BJ (cell line): ENCODE measurements at regions not wholly inside any gene's neighbourhood (a gene's known extent, or its start where the extent isn't known, plus 50 kb on each side); places are given as distances from the start of the nearest gene placed in this dataset.
A peak's percentile ranks its signal among the peaks of the same experiment; 100 is the strongest.
"Not testable (repeated sequence)": the region's sequence is repeated elsewhere in the genome, so short reads cannot be mapped to it uniquely, and the experiment has no call there.

Experiments used
- CTCF ChIA-PET: fragments of 350-600 bp; formaldehyde crosslinking; extraction: SDS; loops from one replicate; lab custom pipeline; 2021; ENCODE audit warnings: antibody characterized with exemption, inconsistent platforms; lab: Yijun Ruan, JAX
- POLR2A ChIA-PET: fragments of 300-600 bp; sonication (Branson Sonifier 250); formaldehyde crosslinking; extraction: SDS; loops from one replicate; lab custom pipeline; 2021; ENCODE audit warnings: antibody characterized with exemption; lab: Charles Lee
- DNase-seq: peaks from one replicate; pipeline ENCODE4 v3.0.0-alpha.2; 2011; ENCODE audit warnings: low read depth
- H3K27me3 ChIP-seq: 2 replicates; pipeline ENCODE4 v1.6.0; 2011; ENCODE audit warnings: low read length; ENCODE audit not compliant: control insufficient read depth, insufficient read depth
- H3K36me3 ChIP-seq: 2 replicates; pipeline ENCODE4 v1.5.1; 2011; ENCODE audit warnings: low read length; ENCODE audit not compliant: control insufficient read depth, insufficient read depth
- H3K4me3 ChIP-seq: 2 replicates; pipeline ENCODE4 v1.5.1; 2011; ENCODE audit warnings: low read depth, mild to moderate bottlenecking, control low read depth, low read length
- TF ChIP-seq, protein P1 (sequence below): IDR thresholded peaks from 2 replicates; pipeline ENCODE4 v1.5.1; 2011; ENCODE audit warnings: low read depth, mild to moderate bottlenecking, control low read depth, inconsistent platforms, low read length, moderate library complexity; ENCODE audit not compliant: insufficient read depth

DNA sequence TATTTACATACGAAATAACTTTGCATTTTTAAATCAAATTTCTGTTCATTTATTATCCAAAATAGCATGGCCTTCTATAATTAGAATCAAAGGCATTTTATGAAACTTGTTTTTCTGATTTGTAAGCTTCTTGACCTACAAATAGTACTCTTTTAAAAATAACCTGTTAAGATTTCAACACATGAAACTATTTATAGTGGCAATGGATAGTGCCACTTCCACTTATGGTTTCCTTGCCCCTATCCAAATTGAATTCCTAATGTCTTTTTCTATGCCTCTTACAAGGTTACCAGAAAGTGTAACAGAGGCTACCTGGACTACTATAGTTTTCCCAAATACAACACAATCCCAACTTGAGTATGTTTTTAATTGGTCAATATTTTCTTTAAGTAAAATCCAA is 263.5 kb downstream of the SEMA3D start:
- no peaks in the 10 kb centered on the region for H3K36me3 ChIP-seq
- DNase-seq = no peak
- CTCF ChIA-PET = no interaction called here
- POLR2A ChIA-PET = no interaction called here
- H3K27me3 ChIP-seq = no peaks in the 10 kb centered on the region
- TF ChIP-seq, protein P1, sequence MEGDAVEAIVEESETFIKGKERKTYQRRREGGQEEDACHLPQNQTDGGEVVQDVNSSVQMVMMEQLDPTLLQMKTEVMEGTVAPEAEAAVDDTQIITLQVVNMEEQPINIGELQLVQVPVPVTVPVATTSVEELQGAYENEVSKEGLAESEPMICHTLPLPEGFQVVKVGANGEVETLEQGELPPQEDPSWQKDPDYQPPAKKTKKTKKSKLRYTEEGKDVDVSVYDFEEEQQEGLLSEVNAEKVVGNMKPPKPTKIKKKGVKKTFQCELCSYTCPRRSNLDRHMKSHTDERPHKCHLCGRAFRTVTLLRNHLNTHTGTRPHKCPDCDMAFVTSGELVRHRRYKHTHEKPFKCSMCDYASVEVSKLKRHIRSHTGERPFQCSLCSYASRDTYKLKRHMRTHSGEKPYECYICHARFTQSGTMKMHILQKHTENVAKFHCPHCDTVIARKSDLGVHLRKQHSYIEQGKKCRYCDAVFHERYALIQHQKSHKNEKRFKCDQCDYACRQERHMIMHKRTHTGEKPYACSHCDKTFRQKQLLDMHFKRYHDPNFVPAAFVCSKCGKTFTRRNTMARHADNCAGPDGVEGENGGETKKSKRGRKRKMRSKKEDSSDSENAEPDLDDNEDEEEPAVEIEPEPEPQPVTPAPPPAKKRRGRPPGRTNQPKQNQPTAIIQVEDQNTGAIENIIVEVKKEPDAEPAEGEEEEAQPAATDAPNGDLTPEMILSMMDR = no peak
- H3K4me3 ChIP-seq = no peak overlapping the region

DNA sequence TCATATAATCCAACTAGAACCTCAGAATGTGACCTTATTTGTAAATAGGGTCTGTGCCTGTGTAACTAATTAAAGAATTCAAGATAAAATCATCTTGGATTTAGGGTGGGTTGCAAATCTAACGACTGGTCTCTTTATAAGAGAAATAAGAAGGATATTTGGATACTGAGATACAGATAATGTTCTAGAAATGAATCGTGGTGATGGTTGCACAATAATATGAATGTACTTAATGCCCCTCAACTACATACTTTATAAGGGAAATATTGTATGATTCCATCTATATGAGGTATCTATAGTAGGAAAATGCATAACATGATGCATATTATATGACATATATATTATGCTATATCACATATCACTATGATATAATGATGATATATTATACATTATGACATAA is 265.7 kb downstream of the SEMA3D start:
- no peak for DNase-seq
- ChIA-PET CTCF (no interaction called here), POLR2A (no interaction called here)
- Histone ChIP-seq H3K27me3 (no peaks in the 10 kb centered on the region), H3K36me3 (no peaks in the 10 kb centered on the region), H3K4me3 (no peak overlapping the region)
- TF ChIP-seq, protein P1 = no peak

DNA sequence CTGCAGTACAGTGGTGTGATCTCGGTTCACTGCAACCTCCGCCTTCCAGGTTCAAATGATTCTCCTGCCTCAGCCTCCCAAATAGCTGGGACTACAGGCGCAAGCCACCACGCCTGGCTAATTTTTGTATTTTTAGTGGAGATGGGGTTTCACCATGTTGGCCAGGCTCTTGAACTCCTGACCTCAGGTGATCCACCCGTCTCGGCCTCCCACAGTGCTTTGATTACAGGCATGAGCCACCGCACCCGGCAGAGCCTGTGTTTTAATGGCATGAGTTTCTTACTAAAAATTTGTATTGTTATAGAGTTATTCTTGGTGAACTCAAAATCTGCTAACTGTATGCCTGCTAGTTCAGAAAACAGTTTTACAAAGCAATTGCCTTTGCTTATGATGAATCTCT is 269.9 kb downstream of the SEMA3D start:
- H3K27me3 ChIP-seq, CTCF ChIA-PET, H3K36me3 ChIP-seq, DNase-seq, POLR2A ChIA-PET, H3K4me3 ChIP-seq: not testable (repeated sequence)

DNA sequence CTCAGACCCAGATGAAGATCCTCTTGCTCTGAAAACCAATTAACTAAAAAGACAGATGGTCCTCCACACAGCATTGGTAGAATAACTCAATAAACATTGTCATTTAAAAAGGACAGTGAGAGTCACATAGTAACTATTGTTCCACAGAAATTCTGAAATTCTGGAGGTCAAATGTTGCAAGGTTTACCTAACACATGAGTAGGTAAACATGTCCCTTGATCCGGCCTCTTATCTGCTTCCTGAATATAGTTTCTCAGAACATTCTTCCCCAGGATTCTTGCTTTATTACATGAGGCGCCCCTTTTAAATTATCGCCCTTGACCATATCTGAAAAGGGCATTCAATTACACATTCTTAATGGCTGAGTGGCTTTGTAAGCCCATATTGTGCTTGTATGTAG is 270.7 kb downstream of the SEMA3D start:
- CTCF ChIA-PET = no interaction called here
- DNase-seq = no peak
- H3K4me3 ChIP-seq = no peak overlapping the region
- POLR2A ChIA-PET = no interaction called here
- no peaks in the 10 kb centered on the region for H3K36me3 ChIP-seq
- H3K27me3 ChIP-seq = no peaks in the 10 kb centered on the region
- TF ChIP-seq, protein P1 = no peak

DNA sequence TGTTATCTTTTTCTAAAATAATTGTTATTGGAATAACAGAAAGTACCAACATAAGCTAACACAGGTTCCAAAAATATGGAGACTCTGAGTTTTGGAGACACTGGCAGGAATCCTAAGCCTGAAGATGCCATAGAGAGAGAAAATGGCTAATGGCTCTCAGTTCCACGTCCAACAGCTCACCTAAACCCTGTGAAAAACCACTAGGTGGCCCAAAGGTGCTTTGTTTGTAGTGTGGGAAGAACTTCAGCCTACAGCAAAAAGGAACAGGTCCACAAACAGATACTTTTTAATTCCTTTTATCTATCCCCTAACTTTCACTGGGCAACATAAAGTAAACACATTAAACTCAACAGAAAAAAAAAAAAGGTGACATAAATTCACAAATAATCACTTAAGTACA is 272.3 kb downstream of the SEMA3D start:
- Histone ChIP-seq H3K27me3 (no peaks in the 10 kb centered on the region), H3K4me3 (no peak overlapping the region), H3K36me3 (no peaks in the 10 kb centered on the region)
- ChIA-PET CTCF (no interaction called here), POLR2A (no interaction called here)
- DNase-seq = no peak
- TF ChIP-seq, protein P1 = no peak

DNA sequence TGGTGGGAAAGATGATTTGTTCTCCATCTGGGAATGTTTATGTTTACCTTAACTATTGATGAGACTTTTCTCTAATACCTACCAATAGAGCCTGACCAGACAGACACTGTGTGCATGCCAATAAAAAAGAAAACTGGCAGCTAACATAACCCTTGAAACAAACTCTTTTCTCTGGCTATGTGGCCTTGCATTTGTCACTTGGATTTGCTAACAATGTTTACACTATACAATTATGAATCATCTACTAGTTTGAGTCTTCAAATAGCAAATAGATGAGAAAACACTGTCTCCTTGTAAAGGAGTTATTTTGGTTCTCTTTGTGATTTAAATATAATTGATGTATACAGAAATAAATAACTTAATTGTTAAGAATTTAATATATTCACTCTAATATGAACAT is 273.1 kb downstream of the SEMA3D start:
- H3K36me3 ChIP-seq = no peaks in the 10 kb centered on the region
- DNase-seq = peak; percentile 11
- H3K27me3 ChIP-seq = no peaks in the 10 kb centered on the region
- no peak overlapping the region for H3K4me3 ChIP-seq
- ChIA-PET CTCF (no interaction called here), POLR2A (no interaction called here)
- TF ChIP-seq, protein P1 = no peak
